GM03348 (cell line): ENCODE measurements at regions not wholly inside any gene's neighbourhood (a gene's known extent, or its start where the extent isn't known, plus 50 kb on each side); places are given as distances from the start of the nearest gene placed in this dataset.

Source experiments
- DNase-seq: peaks from one replicate; pipeline ENCODE4 v3.0.0; 2012; ENCODE audit warnings: low spot score

DNA sequence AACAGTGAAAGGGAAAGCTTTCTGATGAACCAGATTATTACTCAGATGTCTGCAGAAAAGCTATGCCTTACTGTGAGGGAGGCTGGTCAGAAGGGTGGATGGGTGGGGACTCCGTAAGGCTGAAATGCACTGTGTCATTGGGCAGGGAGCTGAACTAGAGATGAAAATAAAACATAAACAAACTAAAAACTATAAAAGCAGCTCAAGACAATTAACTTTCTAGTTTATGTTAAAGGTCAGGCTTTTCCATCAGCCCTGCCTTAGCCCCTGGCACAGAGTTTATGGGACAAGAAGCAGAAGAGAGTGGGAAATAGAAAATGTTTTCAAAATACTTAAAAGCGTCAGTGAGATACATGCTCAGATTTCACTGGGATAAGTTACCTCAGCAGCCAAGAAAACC is 310.0 kb upstream of the UBE2E2 start:
- DNase-seq = no peak

DNA sequence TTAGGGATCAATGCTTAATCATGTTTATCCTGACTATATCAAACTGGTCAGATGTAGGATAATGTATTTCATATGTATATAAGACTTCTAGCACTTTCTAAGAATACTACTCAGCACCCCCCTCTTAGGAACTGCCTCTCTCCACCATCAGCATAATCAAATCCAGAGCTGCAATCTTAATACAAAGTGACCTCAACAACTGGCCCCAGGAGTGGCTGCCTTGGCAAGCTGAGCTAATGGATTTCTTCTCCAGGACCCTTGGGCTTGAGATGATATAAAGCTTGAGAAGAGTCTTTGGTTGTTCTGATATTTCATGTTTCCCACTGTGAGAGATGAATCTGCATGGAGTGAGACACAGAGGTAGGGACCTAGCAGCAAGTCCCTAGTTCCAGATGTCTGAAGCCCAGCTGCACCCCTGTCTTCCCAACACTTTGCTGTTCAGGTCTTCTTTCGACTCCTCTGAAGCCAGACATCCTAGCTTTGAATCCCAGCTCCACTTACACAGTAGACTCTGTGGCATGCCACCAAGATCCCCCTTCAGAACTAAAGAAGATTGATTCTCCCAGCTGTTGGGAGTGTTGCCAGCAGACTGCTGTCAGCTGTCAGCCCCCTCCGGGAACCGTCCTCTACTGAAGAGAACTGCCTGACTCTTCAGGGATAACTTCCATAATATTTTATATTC is 309.3 kb upstream of the UBE2E2 start:
- DNase-seq = no peak

DNA sequence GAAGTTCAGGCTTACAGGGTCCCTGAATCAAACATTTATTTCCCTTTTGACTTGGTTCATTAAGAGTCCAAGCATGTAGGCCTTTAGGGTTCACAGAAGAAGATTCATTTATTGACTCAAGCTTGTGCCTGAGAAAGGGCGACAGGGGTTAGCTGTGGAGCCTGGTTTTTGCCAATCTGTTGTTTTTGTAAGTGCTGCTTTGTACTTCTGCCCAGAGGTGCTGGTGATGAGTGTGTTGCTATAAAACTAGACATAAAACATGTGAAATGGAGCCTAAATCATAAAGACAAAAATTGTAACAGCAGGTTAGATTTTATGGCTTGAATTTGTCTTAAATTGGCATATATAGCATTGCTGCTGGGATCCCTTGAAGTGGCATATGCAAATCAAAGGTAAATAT is 308.3 kb upstream of the UBE2E2 start:
- no peak for DNase-seq

DNA sequence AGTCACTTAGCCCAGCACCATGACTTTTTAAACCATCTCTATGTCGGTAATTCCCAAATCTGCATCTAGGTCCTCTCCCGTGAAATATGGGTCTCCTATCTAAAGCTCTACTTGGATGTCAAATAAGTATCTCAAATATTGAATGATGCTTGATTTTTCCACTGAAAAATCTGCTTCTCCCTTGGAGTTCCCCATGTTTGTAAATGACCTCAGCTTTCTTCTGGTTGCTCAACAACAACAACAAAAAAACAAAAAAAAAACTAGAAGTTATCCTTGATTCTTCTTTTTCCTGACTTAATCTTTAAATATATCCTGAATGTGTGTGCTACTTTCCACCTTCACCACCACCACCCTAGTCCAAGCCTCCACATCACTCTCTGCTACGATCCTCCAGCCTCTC is 307.5 kb upstream of the UBE2E2 start:
- DNase-seq = no peak

DNA sequence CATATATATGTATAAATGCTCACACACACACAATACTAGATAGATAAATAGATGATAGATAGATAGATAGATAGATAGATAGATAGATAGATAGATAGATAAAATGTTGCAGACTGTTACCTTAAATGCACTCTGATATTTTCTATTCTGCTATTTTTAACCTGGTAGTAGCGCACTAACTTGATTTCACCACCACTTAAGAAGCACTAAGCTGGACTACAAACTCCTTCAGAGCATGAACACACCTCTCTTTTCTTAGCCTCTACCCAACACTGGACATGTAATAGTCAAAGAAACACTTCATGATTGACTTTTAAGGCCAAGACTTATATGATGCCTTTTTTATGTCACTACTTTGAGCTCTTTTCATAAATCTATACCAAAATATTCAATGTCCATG is 304.6 kb upstream of the UBE2E2 start:
- DNase-seq = no peak

DNA sequence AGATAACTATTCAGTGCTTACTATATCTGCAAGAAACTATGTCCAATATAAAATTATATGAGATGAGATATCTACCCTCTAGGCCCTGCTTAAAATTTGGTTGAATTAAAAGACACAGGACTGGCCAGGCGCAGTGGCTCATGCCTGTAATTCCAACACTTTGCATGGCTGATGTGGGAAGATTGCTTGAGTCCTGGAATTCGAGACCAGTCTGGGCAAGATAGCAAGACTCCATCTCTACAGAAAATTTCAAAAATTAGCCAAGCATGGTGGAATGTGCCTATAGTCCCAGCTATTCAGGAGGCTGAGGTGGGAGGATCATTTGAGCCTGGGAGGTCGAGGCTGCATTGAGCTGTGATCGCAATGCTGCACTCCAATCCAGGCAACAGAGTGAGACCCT is 303.7 kb upstream of the UBE2E2 start:
- DNase-seq = no peak

DNA sequence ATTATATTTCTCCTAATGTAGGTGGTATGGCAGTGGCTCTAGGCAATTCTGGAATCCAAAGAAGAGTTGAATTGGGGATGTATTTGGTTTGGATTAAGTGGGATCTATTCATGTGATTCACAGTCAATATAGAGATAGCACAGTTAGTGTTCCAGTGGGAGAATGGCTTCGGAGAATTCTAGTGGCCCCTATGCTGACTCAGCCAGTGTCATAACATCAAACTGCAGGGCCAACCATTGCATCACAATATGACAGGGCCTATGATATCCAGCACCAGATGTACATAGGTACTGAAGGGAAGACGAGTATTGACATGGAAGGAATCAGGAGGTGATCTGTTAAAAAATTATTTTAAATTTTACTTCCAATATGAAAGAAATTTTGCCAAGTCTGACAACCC is 302.8 kb upstream of the UBE2E2 start:
- DNase-seq = no peak

DNA sequence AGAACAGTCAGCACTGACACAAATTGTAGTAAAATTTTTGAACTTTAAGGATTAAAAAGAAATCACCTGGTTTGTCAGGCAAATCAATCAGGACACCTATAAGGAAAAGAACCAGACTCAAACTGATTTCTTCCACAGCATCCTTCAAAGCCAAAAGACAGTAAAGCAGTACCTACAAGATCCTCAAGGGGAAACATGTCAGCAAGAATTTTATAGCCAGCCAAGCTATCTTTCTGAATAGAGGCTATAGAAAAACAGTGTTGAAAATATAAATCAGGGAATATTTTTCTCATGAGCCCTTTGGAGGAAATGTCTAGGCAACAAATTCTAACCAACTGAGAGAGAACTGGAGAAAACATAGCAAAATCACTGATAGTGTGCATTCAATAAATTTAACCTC is 301.4 kb upstream of the UBE2E2 start:
- DNase-seq = no peak

DNA sequence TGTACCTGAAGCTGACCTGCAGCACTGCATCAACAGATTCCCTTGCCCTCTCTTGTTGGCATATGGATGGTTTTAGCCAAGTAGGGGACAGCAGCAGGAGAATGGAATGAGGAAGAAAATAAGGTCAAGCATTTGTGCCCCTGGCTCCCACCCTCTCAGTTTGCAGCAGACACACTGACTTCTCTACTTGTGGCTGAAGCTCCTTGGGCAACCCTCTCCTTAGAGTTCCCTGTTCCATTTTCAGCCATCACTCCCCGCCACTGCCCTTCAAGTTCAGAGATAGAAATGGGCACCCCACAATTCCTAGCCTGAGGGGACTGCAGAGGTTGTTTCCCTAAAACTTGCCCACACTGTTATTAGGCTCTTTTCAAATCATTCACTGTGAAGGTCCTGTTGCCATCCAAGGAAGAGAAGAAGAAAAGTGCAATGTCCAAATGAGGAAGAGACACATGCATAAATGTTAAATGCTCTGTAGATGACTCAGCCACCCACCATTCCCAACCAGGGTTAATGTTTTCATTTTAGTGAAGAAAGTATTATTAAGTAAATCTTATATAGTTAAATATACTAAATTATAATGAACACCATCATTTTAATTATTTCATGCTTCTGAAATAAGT is 295.9 kb upstream of the UBE2E2 start:
- DNase-seq = no peak

DNA sequence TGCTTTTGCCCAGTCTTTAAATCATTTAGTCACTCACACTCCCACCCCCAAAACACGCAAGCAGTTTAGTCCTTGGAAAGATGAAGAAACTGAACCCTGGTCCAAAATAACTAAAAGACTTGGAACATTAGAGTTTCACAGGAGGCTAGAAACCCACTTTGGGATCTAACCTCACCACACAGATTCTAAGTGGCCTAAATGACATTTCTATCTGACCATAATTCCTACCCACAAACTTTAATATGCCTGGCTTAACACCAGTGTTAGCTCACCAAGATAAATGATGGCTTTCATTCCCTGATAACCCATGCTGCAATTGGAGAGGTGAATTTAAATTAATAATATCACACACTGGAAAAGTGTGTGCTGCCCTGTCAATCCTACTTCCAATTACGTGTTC is 295.3 kb upstream of the UBE2E2 start:
- DNase-seq = no peak

DNA sequence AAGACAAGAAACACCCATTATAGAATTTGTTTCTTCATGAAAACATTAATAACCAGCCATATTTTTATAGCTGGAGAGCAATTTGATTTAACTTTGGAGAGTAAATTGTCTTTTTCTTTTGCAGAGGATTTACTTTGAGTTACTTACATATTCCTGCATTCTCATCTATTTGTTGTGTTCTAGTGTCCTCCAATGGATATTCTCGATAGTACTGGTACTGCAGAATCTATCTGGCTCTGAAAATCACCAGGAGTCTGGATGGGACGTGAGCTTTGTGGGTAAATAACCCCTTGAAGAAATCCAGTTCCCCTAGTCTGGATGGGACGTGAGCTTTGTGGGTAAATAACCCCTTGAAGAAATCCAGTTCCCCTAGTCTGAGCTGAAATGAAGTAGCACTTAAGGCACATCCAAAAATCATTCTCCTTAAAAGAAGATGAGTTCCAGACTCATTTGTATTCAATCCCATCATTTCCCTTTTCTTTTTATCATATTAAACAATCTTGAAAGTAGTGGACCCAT is 294.1 kb upstream of the UBE2E2 start:
- no peak for DNase-seq

DNA sequence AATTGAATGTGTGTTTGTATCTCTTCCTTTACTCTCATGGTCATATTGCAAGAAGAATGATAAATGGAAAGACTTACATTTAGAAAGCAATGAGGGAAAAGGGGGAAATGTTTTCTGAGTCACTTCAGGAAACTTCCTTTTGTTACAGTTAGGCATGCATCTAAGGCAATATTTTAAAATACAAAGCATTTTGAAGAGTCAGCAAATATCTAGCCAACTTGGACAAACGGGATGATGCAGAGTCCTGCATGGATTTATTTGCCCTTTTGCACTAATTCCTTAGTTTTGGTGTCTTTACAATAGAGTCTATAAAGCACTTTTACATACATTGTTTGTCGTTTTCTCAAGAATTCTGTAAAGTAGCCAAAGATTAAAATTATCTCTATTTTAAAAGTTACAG is 286.2 kb upstream of the UBE2E2 start:
- no peak for DNase-seq

DNA sequence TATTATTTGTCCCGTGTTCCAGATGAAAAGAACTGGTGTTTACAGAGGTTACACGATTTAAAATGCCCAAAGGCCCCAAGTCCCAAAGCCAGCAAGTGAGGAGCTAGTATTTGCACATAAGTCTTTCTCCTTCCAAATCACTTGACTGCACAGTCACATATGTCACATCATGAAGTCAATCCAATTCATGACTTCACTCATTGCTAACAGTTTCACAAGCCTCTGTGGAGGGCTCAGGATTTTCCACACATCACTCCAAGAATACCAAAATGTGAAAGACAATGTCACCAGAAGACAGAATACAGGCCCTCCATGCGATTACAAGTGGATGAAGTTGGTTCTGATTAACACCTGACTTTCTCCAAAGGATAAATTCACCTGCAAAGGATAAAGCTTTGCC is 283.1 kb upstream of the UBE2E2 start:
- DNase-seq = no peak

DNA sequence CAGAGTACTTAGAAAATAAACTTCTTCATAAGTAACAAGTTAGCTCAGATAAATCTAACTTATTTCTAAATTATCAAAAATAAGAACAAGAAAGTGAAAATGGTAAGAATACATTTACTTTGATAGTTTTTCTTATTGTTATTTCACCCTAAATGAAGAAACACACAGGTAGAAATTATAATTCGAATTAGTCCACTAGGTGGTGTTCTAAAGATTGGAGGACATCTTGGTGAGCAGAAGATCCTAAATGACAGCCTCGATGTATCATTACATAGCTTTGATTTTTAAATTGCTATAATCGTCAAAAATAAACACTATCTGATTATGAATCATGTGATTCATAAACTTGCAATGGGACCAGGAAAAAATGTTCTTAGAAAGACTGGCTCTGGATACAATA is 280.8 kb upstream of the UBE2E2 start:
- DNase-seq = peak; percentile 18

DNA sequence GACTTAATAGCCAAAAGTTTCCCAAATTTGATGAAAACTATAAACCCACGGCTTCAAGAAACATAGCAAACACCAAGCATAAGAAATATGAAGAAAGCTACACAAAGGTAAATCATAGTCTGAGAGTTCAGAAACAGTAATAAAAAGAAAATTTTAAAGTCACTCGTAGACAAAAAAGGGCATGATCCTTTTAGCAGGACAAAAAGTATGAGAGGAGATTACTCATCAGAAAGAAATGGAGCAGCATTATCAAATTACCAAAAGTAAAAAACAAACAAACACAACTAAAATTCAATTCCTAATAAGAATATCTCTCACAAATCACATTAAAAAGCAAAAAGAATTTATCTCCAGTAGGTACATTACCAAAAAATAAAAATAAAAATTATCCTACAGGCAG is 279.4 kb upstream of the UBE2E2 start:
- no peak for DNase-seq

DNA sequence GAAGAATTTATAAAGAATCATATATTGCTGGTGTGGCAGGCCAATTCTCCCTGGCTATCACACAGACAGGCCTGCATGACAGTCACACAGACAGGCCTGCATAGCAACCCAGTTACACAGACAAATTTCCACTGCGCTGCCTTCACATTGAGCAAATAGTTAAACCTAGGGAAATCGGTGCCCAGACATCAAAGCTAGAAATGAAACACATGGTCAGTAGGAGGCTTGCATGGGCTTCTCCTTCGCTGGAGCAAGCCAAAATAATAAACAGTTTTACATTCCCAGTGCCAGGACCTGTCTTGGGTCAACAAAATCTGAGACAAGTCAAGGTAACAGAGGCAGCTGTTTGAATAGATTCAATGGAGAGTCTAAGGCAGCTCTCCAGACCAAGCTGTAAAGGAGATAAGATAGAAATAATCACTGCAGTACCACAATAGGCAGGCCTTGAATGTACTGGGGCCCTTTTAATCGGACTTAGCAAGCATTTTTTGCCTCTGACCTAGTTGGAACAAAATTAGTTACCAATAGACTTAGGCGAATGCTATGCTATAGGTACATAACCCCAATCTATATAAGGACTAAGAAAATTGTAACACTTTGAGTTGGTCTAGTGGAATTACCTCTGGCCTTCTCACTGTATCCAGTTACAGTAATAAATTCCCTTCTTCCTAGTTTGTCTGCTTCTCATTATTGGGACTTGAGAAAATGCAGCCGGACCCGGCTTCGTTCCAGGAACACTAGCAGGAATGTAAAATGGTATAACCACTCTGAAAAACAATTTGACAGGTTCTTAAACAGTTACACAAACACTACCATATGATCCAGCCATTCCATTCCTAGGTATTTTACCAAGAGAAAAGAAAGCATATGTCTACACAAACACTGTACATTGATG is 274.7 kb upstream of the UBE2E2 start:
- no peak for DNase-seq

DNA sequence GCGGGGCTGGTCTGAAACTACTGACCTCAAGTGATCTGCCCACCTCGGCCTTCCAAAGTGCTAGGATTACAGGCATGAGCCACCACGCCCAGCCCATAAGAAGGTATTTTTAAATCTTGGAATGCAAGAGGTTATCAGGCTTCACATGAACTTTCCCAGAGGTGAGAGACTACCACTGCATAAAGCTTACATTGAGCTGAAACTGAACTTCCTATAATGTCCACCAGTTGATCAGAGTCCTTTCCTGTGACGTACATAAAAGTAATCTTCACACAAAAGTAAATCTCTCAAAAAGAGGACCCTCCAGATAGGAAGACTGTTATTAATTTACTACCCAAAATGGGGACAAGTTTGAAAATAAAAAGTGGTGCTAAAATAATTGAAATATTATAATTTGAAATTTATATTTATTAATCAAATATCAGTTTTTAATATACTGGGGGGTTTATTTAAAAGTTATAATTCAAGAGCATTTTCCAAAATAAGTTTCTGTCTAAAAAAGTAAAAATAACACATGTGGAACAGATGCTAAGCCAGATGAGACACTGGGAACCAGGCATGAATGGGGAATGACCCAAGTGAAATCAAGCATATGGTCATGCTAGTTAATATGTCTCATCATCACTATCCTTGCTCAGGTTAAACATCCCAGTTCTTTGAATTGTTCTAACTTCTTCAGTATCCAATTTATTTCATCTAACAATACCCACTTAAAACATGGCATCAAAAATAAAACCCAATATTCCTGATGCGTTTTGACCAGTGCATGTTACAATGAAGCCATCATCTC is 269.9 kb upstream of the UBE2E2 start:
- no peak for DNase-seq

DNA sequence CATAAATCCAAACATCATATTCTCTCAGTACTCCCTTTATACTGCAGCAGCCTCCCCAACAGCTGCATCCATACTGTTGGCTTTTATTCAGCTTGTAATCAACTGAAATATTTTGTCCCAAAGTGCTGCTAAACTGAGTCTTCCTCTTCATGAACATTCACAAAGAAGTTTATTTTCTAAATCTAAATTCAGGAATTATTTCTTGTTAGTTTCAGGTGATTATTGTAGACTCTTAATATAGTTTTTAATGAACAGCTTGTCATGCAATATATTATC is 269.3 kb upstream of the UBE2E2 start:
- DNase-seq = no peak

DNA sequence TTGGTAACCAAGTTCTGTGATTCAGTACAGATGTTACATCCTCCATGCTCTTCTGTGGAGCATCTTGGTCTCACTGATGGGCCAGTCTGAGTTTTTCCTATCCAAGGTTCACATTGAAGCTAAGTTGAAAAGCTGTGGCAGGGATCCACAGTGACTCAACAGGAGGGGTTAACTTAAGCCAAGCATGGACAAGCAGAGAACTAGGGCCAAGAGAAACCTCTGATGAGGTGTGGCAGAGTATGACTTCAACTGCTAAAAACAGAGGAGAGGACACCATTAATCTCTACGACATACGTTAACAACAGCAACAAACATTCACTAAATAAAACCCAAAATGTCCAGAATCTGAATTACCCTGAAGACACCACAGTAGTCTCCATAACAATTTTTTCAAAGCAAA is 268.1 kb upstream of the UBE2E2 start:
- no peak for DNase-seq

DNA sequence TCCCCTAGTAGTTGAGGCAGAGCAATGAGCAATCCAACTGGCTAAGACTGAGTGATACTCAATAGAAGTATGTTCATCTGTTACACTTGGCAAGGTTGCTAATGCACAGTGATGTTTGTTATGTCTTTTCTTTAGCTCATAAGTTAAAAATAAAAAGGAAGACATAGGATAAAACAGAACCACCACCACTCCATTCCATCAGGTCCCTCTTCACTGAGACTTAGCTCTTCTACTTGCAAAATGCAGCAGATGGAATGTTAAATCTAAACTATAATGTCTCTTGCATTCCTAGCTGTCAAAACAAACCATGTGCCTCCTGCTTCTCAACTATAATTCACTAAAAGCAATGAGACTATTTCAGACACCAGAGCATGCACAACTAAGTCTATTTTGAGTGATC is 265.6 kb upstream of the UBE2E2 start:
- no peak for DNase-seq

DNA sequence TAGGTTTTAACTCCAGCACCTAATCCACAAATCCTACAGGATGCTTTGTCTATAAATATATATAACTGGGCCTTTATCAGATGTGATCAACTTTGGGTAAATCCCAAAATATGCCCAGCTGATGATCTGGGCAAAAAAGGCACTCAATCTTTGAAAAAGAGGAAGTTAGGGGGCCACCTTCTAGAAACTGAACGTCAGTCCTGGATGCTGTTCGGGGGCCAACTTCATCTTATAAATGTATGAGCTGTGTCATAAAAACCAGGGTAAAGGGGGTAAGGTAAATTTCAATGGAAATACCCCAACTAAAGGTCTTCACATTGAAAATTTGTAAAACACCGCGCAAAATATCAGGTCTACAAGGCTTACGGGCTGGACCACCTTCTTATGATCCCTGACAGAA is 264.4 kb upstream of the UBE2E2 start:
- no peak for DNase-seq

DNA sequence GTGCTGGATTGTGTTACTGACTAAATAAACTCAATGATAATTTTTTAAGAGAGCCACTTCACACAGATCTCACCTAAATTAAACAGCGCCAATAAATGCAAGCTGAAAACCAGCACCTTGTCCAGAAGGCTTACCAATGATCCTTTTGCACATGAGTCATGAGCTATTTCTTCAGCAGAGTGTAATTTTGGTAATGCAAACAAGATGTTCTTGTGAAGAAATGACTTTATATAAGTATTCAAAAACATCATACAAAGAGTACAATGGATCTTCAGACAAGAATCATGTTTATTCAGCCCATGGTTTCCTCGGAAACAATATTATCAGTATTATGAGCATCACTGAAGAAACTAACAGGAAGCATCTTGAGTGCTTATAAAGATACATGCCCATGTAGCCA is 263.8 kb upstream of the UBE2E2 start:
- no peak for DNase-seq

DNA sequence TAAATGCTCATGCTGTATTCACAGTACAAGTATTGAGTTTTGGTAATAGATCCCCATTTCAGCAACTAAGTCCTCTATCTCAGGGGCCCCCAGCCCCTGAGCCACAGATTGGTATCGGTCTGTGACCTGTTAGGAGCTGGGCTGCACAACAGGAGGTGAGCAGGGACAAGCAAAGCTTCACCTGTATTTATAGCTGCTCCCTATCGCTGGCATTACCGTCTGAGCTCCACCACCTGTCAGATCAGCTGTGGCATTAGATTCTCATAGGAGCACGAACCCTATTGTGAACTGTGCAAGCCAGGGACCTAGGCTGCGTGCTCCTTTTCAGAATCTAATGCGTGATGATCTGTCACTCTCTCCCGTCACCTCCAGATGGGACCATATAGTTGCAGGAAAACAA is 262.8 kb upstream of the UBE2E2 start:
- DNase-seq = no peak
